Gastroesophageal sphincter (tissue), 2 donors: ENCODE measurements at regions not wholly inside any gene's neighbourhood (a gene's known extent, or its start where the extent isn't known, plus 50 kb on each side); places are given as distances from the start of the nearest gene placed in this dataset.

ENCODE experiments used
- EP300 ChIP-seq: sonication (generic); formaldehyde crosslinking; IDR thresholded peaks from one replicate; pipeline ENCODE4 v1.6.1; 2017; ENCODE audit warnings: antibody characterized with exemption, mild to moderate bottlenecking
- POLR2A ChIP-seq, 2 donors: fragments of 450-650 bp; IDR thresholded peaks; one replicate each; pipeline ENCODE4 v1.6.1; 2017; ENCODE audit warnings: antibody characterized with exemption in 2 of 2, mild to moderate bottlenecking in 2 of 2, moderate library complexity in 1 of 2

- TF ChIP-seq EP300 = no peak
- TF ChIP-seq POLR2A (IDR thresholded peaks at IDR 0.05) = no peak
Observed at GRCh38 chr18:986552-986951, 81.9 kb downstream of the ADCYAP1 start.
